SJSA1 (cell line): ENCODE measurements at regions not wholly inside any gene's neighbourhood (a gene's known extent, or its start where the extent isn't known, plus 50 kb on each side); places are given as distances from the start of the nearest gene placed in this dataset.

Experiments
- DNase-seq, 2 experiments: peaks; one replicate each; pipeline ENCODE4 v3.0.0-alpha.2; 2015 to 2020; ENCODE audit warnings: low spot score in 2 of 2, low read depth in 1 of 2
- H3K27ac ChIP-seq: fragments of 250-450 bp; sonication (Bioruptor Pico); 2 replicates; pipeline ENCODE4 v1.5.1; 2020; ENCODE audit warnings: mild to moderate bottlenecking, moderate library complexity
- H3K27me3 ChIP-seq: fragments of 250-450 bp; sonication (Bioruptor Pico); replicated peaks from 2 replicates; pipeline ENCODE4 v1.5.1; 2020; ENCODE audit warnings: mild to moderate bottlenecking, moderate library complexity
- H3K36me3 ChIP-seq: fragments of 250-450 bp; sonication (Bioruptor Pico); 2 replicates; pipeline ENCODE4 v1.5.1; 2020; ENCODE audit warnings: mild to moderate bottlenecking
- H3K4me1 ChIP-seq: fragments of 250-450 bp; sonication (Bioruptor Pico); replicated peaks from 2 replicates; pipeline ENCODE4 v1.6.1; 2021; ENCODE audit warnings: mild to moderate bottlenecking
- H3K4me3 ChIP-seq: fragments of 250-450 bp; sonication (Bioruptor Pico); 2 replicates; pipeline ENCODE4 v1.5.1; 2020; ENCODE audit warnings: mild to moderate bottlenecking
- H3K9me3 ChIP-seq: fragments of 250-450 bp; sonication (Bioruptor Pico); replicated peaks from 2 replicates; pipeline ENCODE4 v1.5.1; 2020; ENCODE audit warnings: mild to moderate bottlenecking

- no peak overlapping the region for H3K4me3 ChIP-seq
- no peaks in the 10 kb centered on the region for H3K27me3 ChIP-seq
- no peaks in the 10 kb centered on the region for H3K36me3 ChIP-seq
- H3K4me1 ChIP-seq = peaks cover 13% of the 10 kb centered on the region
- H3K9me3 ChIP-seq = peaks cover 4% of the 10 kb centered on the region; the same call in 1 of the 2 replicates
- DNase-seq = peak in 1 of 2 experiments; percentile 33
- no peak overlapping the region for H3K27ac ChIP-seq
Measured at GRCh38 chr6:163814494-163815364, 400.2 kb downstream of the QKI start.

DNA sequence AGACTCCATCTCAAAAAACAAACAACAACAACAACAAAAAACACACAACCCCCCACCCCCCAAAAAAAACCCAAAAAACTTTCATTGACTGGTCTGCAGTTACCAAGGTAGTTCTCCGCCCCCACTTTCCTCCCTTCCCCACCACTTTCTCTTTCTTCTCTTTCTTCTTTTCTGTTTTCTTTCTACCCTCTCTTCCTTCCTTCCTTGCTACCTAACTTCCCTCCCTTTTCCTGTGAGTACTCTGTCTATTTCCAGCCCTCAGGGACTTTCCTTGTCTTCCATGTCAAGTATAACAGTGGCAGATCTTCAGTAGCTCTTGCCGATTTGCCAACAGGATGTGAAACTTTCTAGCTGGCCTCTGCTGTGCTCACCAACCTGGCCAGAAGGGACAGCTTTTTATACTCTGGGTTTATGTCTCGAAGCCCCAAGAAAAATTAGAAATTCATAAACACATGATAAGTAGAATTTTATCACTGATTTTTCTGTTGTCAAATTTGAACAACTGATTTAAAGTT lies 399.5 kb downstream of the QKI start:
- no peak for DNase-seq
- Histone ChIP-seq H3K4me1 (peaks cover 13% of the 10 kb centered on the region), H3K4me3 (no peak overlapping the region), H3K36me3 (no peaks in the 10 kb centered on the region), H3K9me3 (peaks cover 4% of the 10 kb centered on the region; the same call in 1 of the 2 replicates), H3K27ac (no peak overlapping the region), H3K27me3 (no peaks in the 10 kb centered on the region)

DNA sequence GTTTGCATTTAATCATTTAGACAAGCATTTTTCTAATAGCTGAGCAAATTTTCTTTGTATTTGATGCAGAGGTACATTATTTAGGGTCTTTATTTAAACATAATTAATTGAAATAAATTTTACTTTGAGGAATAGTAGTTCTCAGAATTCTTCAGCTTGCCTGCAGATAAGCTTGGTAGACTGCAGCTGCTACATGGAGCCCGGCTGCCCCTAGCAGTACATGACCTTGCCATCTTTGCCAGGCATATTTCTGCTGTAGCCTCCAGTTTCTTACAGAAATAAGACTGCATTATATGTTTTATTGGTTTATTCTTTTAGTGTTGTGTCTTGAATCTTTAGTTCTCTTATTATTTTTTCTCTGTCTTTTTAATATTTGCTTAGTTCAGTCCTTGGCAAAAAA lies 396.8 kb downstream of the QKI start:
- H3K4me1 ChIP-seq = peaks cover 13% of the 10 kb centered on the region
- no peaks in the 10 kb centered on the region for H3K36me3 ChIP-seq
- no peak for DNase-seq
- H3K27ac ChIP-seq = no peak overlapping the region
- no peak overlapping the region for H3K4me3 ChIP-seq
- no peaks in the 10 kb centered on the region for H3K27me3 ChIP-seq
- H3K9me3 ChIP-seq = peaks cover 4% of the 10 kb centered on the region; the same call in 1 of the 2 replicates

DNA sequence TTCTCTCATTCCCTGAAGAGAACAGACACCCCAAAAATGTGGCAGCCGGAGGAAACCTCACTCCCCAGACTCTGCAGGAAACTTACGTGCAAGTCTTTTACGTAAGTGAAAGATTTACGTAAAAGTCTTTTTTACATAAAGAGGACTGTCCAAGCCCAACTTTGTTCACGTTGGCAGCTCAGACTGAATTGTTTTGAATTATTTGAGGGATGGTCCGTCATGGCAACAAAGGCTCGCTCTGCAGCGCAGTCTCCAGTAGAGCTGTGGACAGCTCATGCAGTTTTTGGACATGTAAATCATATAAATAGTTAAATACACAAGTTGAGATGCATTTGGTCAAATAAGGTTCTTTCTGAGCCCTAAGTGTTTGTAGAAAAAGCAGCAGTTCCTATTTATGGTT lies 394.8 kb downstream of the QKI start:
- DNase-seq = no peak
- H3K36me3 ChIP-seq = no peaks in the 10 kb centered on the region
- no peak overlapping the region for H3K4me3 ChIP-seq
- H3K9me3 ChIP-seq = no peaks in the 10 kb centered on the region
- H3K27me3 ChIP-seq = no peaks in the 10 kb centered on the region
- no peak overlapping the region for H3K27ac ChIP-seq
- H3K4me1 ChIP-seq = peaks cover 4% of the 10 kb centered on the region; the same call in 1 of the 2 replicates

- Histone ChIP-seq H3K36me3 (no peaks in the 10 kb centered on the region), H3K4me3 (no peak overlapping the region), H3K4me1 (no peaks in the 10 kb centered on the region), H3K27me3 (no peaks in the 10 kb centered on the region), H3K27ac (no peak overlapping the region), H3K9me3 (no peaks in the 10 kb centered on the region)
- no peak for DNase-seq
Measured at GRCh38 chr6:163808871-163809270, 394.4 kb downstream of the QKI start.

DNA sequence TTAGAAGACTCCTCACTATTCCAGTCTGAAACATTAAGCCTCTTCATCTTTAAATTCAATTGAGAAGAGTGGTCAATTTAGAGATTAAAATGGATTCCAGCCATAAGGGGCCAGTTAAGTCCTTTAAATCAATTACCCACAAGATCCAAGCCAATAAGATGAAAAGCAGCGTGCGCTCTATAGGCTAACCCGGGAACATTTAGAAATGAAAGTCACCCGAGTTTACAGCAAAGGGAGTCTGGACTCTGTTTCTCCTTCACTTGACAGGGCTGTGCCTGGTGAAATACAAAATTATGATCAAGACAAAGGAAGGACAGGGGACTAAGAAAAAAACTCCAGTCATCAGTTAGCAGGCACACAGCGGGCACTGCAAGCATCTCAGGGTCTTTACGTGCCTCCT lies 393.7 kb downstream of the QKI start:
- Histone ChIP-seq H3K27ac (no peak overlapping the region), H3K9me3 (no peaks in the 10 kb centered on the region), H3K36me3 (no peaks in the 10 kb centered on the region), H3K4me1 (no peaks in the 10 kb centered on the region), H3K27me3 (no peaks in the 10 kb centered on the region), H3K4me3 (no peak overlapping the region)
- DNase-seq = no peak

DNA sequence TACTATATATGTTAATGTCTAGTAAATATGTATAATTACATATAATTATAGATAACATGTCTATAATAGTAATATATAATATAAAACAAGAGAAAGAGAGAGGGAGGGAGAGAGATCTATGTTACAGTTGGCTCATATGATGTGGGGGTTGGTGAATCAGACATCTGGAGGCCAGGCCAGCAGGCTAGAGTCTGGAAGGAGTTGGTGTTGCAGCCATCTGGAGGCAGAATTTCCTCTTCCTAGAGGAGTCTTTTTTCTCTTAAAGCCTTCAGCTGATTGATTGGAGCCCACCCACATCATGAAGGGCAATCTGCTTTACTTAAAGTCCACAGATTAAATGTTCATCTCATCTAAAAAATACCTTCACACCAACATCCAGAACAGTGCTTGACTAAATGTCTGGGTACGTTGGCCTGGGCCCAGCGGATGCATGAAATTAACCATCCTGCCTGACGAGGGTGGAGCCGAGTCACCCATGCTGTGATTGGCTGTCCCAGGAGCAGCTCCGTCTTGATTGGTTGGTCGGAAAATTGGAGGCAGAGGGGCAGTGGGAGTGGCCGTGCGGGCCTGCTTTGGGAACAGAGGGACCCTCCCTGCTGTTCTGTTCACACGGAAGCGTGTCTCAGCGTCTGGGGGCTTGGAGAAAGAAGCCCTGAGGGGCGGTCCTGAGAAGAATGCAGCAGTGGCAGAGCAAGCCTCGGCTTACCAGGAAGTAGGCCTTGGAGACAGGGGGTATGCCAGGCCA lies 392.4 kb downstream of the QKI start:
- no peaks in the 10 kb centered on the region for H3K4me1 ChIP-seq
- DNase-seq = no peak

DNA sequence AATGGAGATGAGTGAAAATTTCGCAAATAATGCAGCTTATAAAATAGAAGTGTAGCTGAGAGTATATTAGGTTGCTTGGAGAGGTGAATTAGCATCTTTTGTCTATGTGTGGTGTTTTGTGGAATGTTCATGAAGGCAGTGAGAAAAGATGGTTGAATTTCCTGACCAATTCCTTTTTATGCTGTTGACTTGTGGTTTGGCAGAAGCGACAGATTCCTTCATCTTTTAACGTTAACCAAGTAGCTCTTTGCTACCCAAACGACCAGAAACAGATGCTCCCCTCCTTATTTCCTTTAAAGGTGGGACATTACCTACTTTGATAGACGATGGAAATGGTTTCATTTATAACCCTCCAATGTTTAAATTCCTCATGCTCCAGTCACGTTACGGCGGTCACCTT lies 390.5 kb downstream of the QKI start:
- H3K27ac ChIP-seq = no peak overlapping the region
- no peaks in the 10 kb centered on the region for H3K36me3 ChIP-seq
- no peaks in the 10 kb centered on the region for H3K27me3 ChIP-seq
- no peaks in the 10 kb centered on the region for H3K4me1 ChIP-seq
- no peak for DNase-seq
- no peaks in the 10 kb centered on the region for H3K9me3 ChIP-seq
- no peak overlapping the region for H3K4me3 ChIP-seq

More for the DNA sequence above, 392.4 kb downstream of the QKI start:
- Histone ChIP-seq H3K9me3 (no peaks in the 10 kb centered on the region), H3K27ac (no peak overlapping the region), H3K4me3 (no peak overlapping the region), H3K27me3 (no peaks in the 10 kb centered on the region), H3K36me3 (no peaks in the 10 kb centered on the region)

- DNase-seq = no peak
- H3K9me3 ChIP-seq = no peaks in the 10 kb centered on the region
- H3K27ac ChIP-seq = no peak overlapping the region
- no peaks in the 10 kb centered on the region for H3K36me3 ChIP-seq
- no peaks in the 10 kb centered on the region for H3K4me1 ChIP-seq
- no peak overlapping the region for H3K4me3 ChIP-seq
- H3K27me3 ChIP-seq = no peaks in the 10 kb centered on the region
Measured at GRCh38 chr6:163802267-163802666, 387.7 kb downstream of the QKI start.

- DNase-seq = no peak
- H3K4me1 ChIP-seq = peaks cover 12% of the 10 kb centered on the region
- H3K27me3 ChIP-seq = no peaks in the 10 kb centered on the region
- H3K4me3 ChIP-seq = no peak overlapping the region
- no peak overlapping the region for H3K27ac ChIP-seq
- H3K9me3 ChIP-seq = no peaks in the 10 kb centered on the region
- H3K36me3 ChIP-seq = no peaks in the 10 kb centered on the region
Measured at GRCh38 chr6:163797296-163797845, 382.9 kb downstream of the QKI start.

- H3K9me3 ChIP-seq = no peaks in the 10 kb centered on the region
- peak in 1 of 2 experiments; percentile 26 for DNase-seq
- no peaks in the 10 kb centered on the region for H3K36me3 ChIP-seq
Measured at GRCh38 chr6:163793011-163793983, 378.8 kb downstream of the QKI start.

GRCh38 chr6:163790266-163790840 lies 375.8 kb downstream of the QKI start:
- H3K27me3 ChIP-seq = no peaks in the 10 kb centered on the region
- DNase-seq = no peak
- H3K27ac ChIP-seq = no peak overlapping the region
- H3K9me3 ChIP-seq = no peaks in the 10 kb centered on the region
- peaks cover 12% of the 10 kb centered on the region for H3K4me1 ChIP-seq
- H3K36me3 ChIP-seq = no peaks in the 10 kb centered on the region
- no peak overlapping the region for H3K4me3 ChIP-seq

More at GRCh38 chr6:163793011-163793983, 378.8 kb downstream of the QKI start:
- Histone ChIP-seq H3K4me3 (no peak overlapping the region), H3K27ac (peak overlapping the region; percentile 10; the same call in 1 of the 2 replicates), H3K27me3 (no peaks in the 10 kb centered on the region), H3K4me1 (peaks cover 12% of the 10 kb centered on the region)
